Choroid plexus epithelial cell (primary cell): ENCODE measurements at regions not wholly inside any gene's neighbourhood (a gene's known extent, or its start where the extent isn't known, plus 50 kb on each side); places are given as distances from the start of the nearest gene placed in this dataset.

Experiments
- DNase-seq: peaks from one replicate; pipeline ENCODE4 v3.0.0-alpha.2; 2010; ENCODE audit warnings: low read depth
- H3K4me3 ChIP-seq: 2 replicates; pipeline ENCODE4 v1.5.1; 2011; ENCODE audit warnings: low read depth, mild to moderate bottlenecking, control low read depth, low read length, moderate library complexity
- CTCF ChIP-seq: conservative IDR thresholded peaks from 2 replicates; pipeline ENCODE4 v1.5.1; 2011; ENCODE audit warnings: low read depth, mild to moderate bottlenecking, control low read depth, inconsistent platforms, low read length, moderate library complexity

GRCh38 chr11:39209981-39210380 lies 2249.5 kb downstream of the LRRC4C start:
- TF ChIP-seq CTCF: no peak
- DNase-seq: no peak
- no peak overlapping the region for H3K4me3 ChIP-seq

- TF ChIP-seq CTCF: no peak
Observed at GRCh38 chr11:39205236-39205995, 2254.0 kb downstream of the LRRC4C start.

GRCh38 chr11:39192671-39193070 lies 2266.8 kb downstream of the LRRC4C start:
- H3K4me3 ChIP-seq: no peak overlapping the region
- no peak for TF ChIP-seq CTCF
- DNase-seq: no peak

More at GRCh38 chr11:39205236-39205995, 2254.0 kb downstream of the LRRC4C start:
- no peak overlapping the region for H3K4me3 ChIP-seq
- no peak for DNase-seq

- H3K4me3 ChIP-seq: no peak overlapping the region
- no peak for DNase-seq
- TF ChIP-seq CTCF: no peak
Observed at GRCh38 chr11:39190751-39191150, 2268.7 kb downstream of the LRRC4C start.

GRCh38 chr11:39177678-39178077 lies 2281.8 kb downstream of the LRRC4C start:
- no peak overlapping the region for H3K4me3 ChIP-seq
- no peak for DNase-seq
- no peak for TF ChIP-seq CTCF

GRCh38 chr11:39174965-39175364 lies 2284.5 kb downstream of the LRRC4C start:
- no peak for DNase-seq
- no peak for TF ChIP-seq CTCF
- no peak overlapping the region for H3K4me3 ChIP-seq

- H3K4me3 ChIP-seq: no peak overlapping the region
- no peak for TF ChIP-seq CTCF
Observed at GRCh38 chr11:39174196-39174595, 2285.3 kb downstream of the LRRC4C start.

More at GRCh38 chr11:39174196-39174595, 2285.3 kb downstream of the LRRC4C start:
- no peak for DNase-seq
